Thyroid gland (tissue), 4 donors: ENCODE measurements at regions not wholly inside any gene's neighbourhood (a gene's known extent, or its start where the extent isn't known, plus 50 kb on each side); places are given as distances from the start of the nearest gene placed in this dataset.

Experiments used
- DNase-seq, 2 donors: peaks; one replicate each; pipeline ENCODE4 v3.0.0-alpha.2; 2019
- H3K27ac ChIP-seq, 3 donors: fragments of 200-600 bp; sonication (generic); 1 replicate in 2 of 3; 2 replicates in 1 of 3; pipeline ENCODE4 v1.5.1; 2016 to 2019; ENCODE audit warnings: mild to moderate bottlenecking in 1 of 3, moderate library complexity in 1 of 3
- H3K27me3 ChIP-seq: fragments of 200-600 bp; sonication (generic); one replicate; pipeline ENCODE4 v1.5.1; 2019
- H3K36me3 ChIP-seq, 2 donors: fragments of 200-600 bp; sonication (generic); one replicate each; pipeline ENCODE4 v1.5.1; 2016 to 2019
- H3K4me1 ChIP-seq, 2 donors: fragments of 200-600 bp; sonication (generic); one replicate each; pipeline ENCODE4 v1.5.1; 2017 to 2019
- H3K4me3 ChIP-seq, 3 donors: fragments of 200-600 bp; sonication (generic); replicated peaks in 1 of 3; 1 replicate in 2 of 3; 2 replicates in 1 of 3; pipeline ENCODE4 v1.5.1; 2016; ENCODE audit warnings: mild to moderate bottlenecking in 1 of 3
- H3K9me3 ChIP-seq: fragments of 200-600 bp; sonication (generic); one replicate; pipeline ENCODE4 v1.5.1; 2017
- CTCF ChIP-seq, 6 experiments: fragments of 200-600 bp in 3 of 6; fragments of 450-650 bp in 3 of 6; sonication (generic) in 3 of 6; IDR thresholded peaks; one replicate each; pipeline ENCODE4 v1.5.1; 2016 to 2019; ENCODE audit warnings: antibody characterized with exemption in 6 of 6, mild to moderate bottlenecking in 2 of 6, inconsistent platforms in 1 of 6, moderate library complexity in 1 of 6
- POLR2A ChIP-seq, 2 donors: fragments of 450-650 bp; IDR thresholded peaks; one replicate each; pipeline ENCODE4 v1.6.1; 2017; ENCODE audit warnings: antibody characterized with exemption in 2 of 2, mild to moderate bottlenecking in 2 of 2, moderate library complexity in 1 of 2
- WGBS, 2 donors: methylation state at CpG; one replicate each; pipeline ENCODE4 v1.1.5; 2017; 5-methylcytosine and 5-hydroxymethylcytosine counted together
- intact Hi-C: fragments of 100-400 bp; cut with DNase I; formaldehyde crosslinking; loops from one replicate; pipeline ENCODE4 v1.15.1; 2023

GRCh38 chr3:144317961-144318360 is 346.3 kb downstream of the DIPK2A start:
- Histone ChIP-seq H3K4me3 (no peak overlapping the region), H3K27me3 (no peaks in the 10 kb centered on the region), H3K4me1 (no peaks in the 10 kb centered on the region), H3K27ac (no peak overlapping the region), H3K9me3 (no peaks in the 10 kb centered on the region), H3K36me3 (no peaks in the 10 kb centered on the region)
- 90% methylated on average over 2 of the region's 2 CpGs for WGBS, 2 donors
- DNase-seq, result no peak
- intact Hi-C loops, result no loop called here
- TF ChIP-seq POLR2A (IDR thresholded peaks at IDR 0.05) (no peak), CTCF (IDR thresholded peaks at IDR 0.05) (no peak)

GRCh38 chr3:144324076-144324475 is 352.5 kb downstream of the DIPK2A start:
- no peak overlapping the region for H3K4me3 ChIP-seq
- no peak overlapping the region for H3K27ac ChIP-seq
- H3K36me3 ChIP-seq, result no peaks in the 10 kb centered on the region
- TF ChIP-seq CTCF (IDR thresholded peaks at IDR 0.05) (no peak), POLR2A (IDR thresholded peaks at IDR 0.05) (no peak)
- no peaks in the 10 kb centered on the region for H3K27me3 ChIP-seq
- H3K4me1 ChIP-seq, result no peaks in the 10 kb centered on the region
- intact Hi-C loops, result no loop called here
- no peaks in the 10 kb centered on the region for H3K9me3 ChIP-seq
- WGBS, 2 donors, result 90 to 92% methylated on average over 2 of the region's 2 CpGs
- DNase-seq, result no peak

- Histone ChIP-seq H3K4me1 (no peaks in the 10 kb centered on the region), H3K27me3 (no peaks in the 10 kb centered on the region), H3K27ac (no peak overlapping the region), H3K9me3 (no peaks in the 10 kb centered on the region), H3K4me3 (no peak overlapping the region), H3K36me3 (no peaks in the 10 kb centered on the region)
- no peak for DNase-seq
- TF ChIP-seq POLR2A (IDR thresholded peaks at IDR 0.05), result no peak
- no peak for TF ChIP-seq CTCF (IDR thresholded peaks at IDR 0.05)
- intact Hi-C loops, result no loop called here
- 75 to 82% methylated on average over 3 of the region's 3 CpGs for WGBS, 2 donors
Measured at GRCh38 chr3:144332868-144333267, 361.2 kb downstream of the DIPK2A start.

- no peaks in the 10 kb centered on the region for H3K27me3 ChIP-seq
- no peak overlapping the region for H3K4me3 ChIP-seq
- 68 to 81% methylated on average over 4 of the region's 4 CpGs for WGBS, 2 donors
- H3K36me3 ChIP-seq, result no peaks in the 10 kb centered on the region
- intact Hi-C loops, result no loop called here
- H3K27ac ChIP-seq, result no peak overlapping the region
- no peaks in the 10 kb centered on the region for H3K4me1 ChIP-seq
- H3K9me3 ChIP-seq, result no peaks in the 10 kb centered on the region
- TF ChIP-seq POLR2A (IDR thresholded peaks at IDR 0.05) (no peak), CTCF (IDR thresholded peaks at IDR 0.05) (no peak)
- no peak for DNase-seq
Measured at GRCh38 chr3:144341471-144341870, 369.8 kb downstream of the DIPK2A start.

GRCh38 chr3:144343343-144343742 is 371.7 kb downstream of the DIPK2A start:
- Histone ChIP-seq H3K9me3 (no peaks in the 10 kb centered on the region), H3K27me3 (no peaks in the 10 kb centered on the region), H3K27ac (no peak overlapping the region), H3K4me3 (no peak overlapping the region), H3K4me1 (no peaks in the 10 kb centered on the region), H3K36me3 (no peaks in the 10 kb centered on the region)
- intact Hi-C loops, result no loop called here
- 91 to 94% methylated on average over 9 of the region's 9 CpGs for WGBS, 2 donors
- DNase-seq, result no peak
- TF ChIP-seq POLR2A (IDR thresholded peaks at IDR 0.05), result no peak
- TF ChIP-seq CTCF (IDR thresholded peaks at IDR 0.05), result no peak
